Small intestine (tissue), 7 donors: ENCODE measurements at regions not wholly inside any gene's neighbourhood (a gene's known extent, or its start where the extent isn't known, plus 50 kb on each side); places are given as distances from the start of the nearest gene placed in this dataset.

Experiments
- DNase-seq, 2 donors: peaks; one replicate each; pipeline versions ENCODE4 v3.0.0 to v3.0.0-alpha.2; 2013
- FAIRE-seq: peaks from 2 replicates; lab custom pipeline; 2012; peaks lifted over from hg19 to GRCh38; lab: Jason Lieb, UNC
- H3K27ac ChIP-seq, 3 donors: one replicate each; pipeline ENCODE4 v1.5.1; 2013; ENCODE audit warnings: low read length in 2 of 3, mild to moderate bottlenecking in 2 of 3, control low read depth in 1 of 3, inconsistent platforms in 1 of 3, low read depth in 1 of 3, moderate library complexity in 1 of 3
- H3K27me3 ChIP-seq, 3 donors: one replicate each; pipeline ENCODE4 v1.6.1; 2013; ENCODE audit warnings: low read length in 3 of 3, inconsistent platforms in 1 of 3; ENCODE audit not compliant: control insufficient read depth in 3 of 3, insufficient read depth in 3 of 3
- H3K36me3 ChIP-seq, 3 donors: one replicate each; pipeline ENCODE4 v1.6.1; 2013; ENCODE audit warnings: low read length in 3 of 3, inconsistent platforms in 1 of 3, low read depth in 1 of 3, mild to moderate bottlenecking in 1 of 3, moderate library complexity in 1 of 3; ENCODE audit not compliant: control insufficient read depth in 3 of 3, insufficient read depth in 2 of 3
- H3K4me1 ChIP-seq, 3 donors: one replicate each; pipeline ENCODE4 v1.6.1; 2013; ENCODE audit warnings: low read length in 2 of 3, inconsistent platforms in 1 of 3, low read depth in 1 of 3, mild to moderate bottlenecking in 1 of 3, moderate library complexity in 1 of 3; ENCODE audit not compliant: control insufficient read depth in 3 of 3, insufficient read depth in 2 of 3
- H3K4me3 ChIP-seq, 3 donors: one replicate each; pipeline ENCODE4 v1.5.1; 2013; ENCODE audit warnings: low read length in 3 of 3, control low read depth in 1 of 3, inconsistent platforms in 1 of 3, low read depth in 1 of 3, mild to moderate bottlenecking in 1 of 3, moderate library complexity in 1 of 3
- H3K9me3 ChIP-seq, 2 donors: one replicate each; pipeline ENCODE4 v1.6.1; 2013; ENCODE audit warnings: low read depth in 1 of 2, low read length in 1 of 2; ENCODE audit not compliant: control insufficient read depth in 2 of 2, insufficient read depth in 1 of 2
- WGBS, 3 donors: extraction: QIAGEN DNeasy Blood & Tissue Kit; methylation state at CpG; one replicate each; pipeline ENCODE4 v1.1.7; 2013; 5-methylcytosine and 5-hydroxymethylcytosine counted together
- donor health status: healthy with polysubstance abuse.
- donor health status: control.
- donor health status: control.
- donor health status: Bipolar disorder and iron deficiency.
- donor health status: healthy.

GRCh38 chr2:107308835-107309234, 422.9 kb upstream of the ST6GAL2 start:
- FAIRE-seq (no peak), DNase-seq (no peak)
- no peak overlapping the region for H3K27ac ChIP-seq
- H3K4me1 ChIP-seq = no peaks in the 10 kb centered on the region
- no peaks in the 10 kb centered on the region for H3K27me3 ChIP-seq
- no peaks in the 10 kb centered on the region for H3K36me3 ChIP-seq
- H3K9me3 ChIP-seq = no peaks in the 10 kb centered on the region
- no peak overlapping the region for H3K4me3 ChIP-seq
- WGBS, 3 donors = 81 to 89% (median 89%) methylated on average over 1 of the region's 1 CpG

- Histone ChIP-seq H3K27me3 (no peaks in the 10 kb centered on the region), H3K9me3 (no peaks in the 10 kb centered on the region), H3K4me1 (no peaks in the 10 kb centered on the region), H3K36me3 (no peaks in the 10 kb centered on the region), H3K4me3 (no peak overlapping the region), H3K27ac (no peak overlapping the region)
- no peak for DNase-seq
- FAIRE-seq = no peak
- 78 to 79% (median 78%) methylated on average over 4 of the region's 4 CpGs for WGBS, 3 donors
Observed at GRCh38 chr2:107312240-107312639, 426.3 kb upstream of the ST6GAL2 start.

DNA sequence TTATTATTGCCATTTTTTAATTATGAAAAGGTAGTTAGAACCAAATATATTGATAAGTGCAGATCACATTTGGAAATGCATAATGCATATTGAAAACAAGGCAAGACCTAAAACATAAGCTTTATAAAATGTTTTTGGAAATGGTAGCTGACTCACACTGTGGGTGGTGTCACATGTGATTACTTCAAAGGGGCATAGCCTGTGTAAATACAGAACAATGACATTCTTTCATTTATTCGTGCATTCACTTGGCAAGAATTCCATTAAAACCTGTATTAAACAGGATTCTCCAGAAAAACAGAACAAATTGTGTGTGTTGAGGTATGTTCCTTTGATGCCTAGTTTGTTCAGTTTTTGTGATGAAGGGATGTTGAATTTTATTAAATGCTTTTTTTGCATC, 427.3 kb upstream of the ST6GAL2 start:
- H3K9me3 ChIP-seq = no peaks in the 10 kb centered on the region
- no peaks in the 10 kb centered on the region for H3K36me3 ChIP-seq
- DNase-seq = no peak
- WGBS, 3 donors = 29 to 46% (median 31%) methylated on average over 1 of the region's 1 CpG
- no peak for FAIRE-seq
- no peaks in the 10 kb centered on the region for H3K4me1 ChIP-seq
- H3K4me3 ChIP-seq = no peak overlapping the region
- H3K27me3 ChIP-seq = no peaks in the 10 kb centered on the region
- no peak overlapping the region for H3K27ac ChIP-seq

- H3K27me3 ChIP-seq = no peaks in the 10 kb centered on the region
- no peaks in the 10 kb centered on the region for H3K4me1 ChIP-seq
- H3K9me3 ChIP-seq = no peaks in the 10 kb centered on the region
- 85 to 95% (median 92%) methylated on average over 1 of the region's 1 CpG for WGBS, 3 donors
- no peak overlapping the region for H3K27ac ChIP-seq
- no peaks in the 10 kb centered on the region for H3K36me3 ChIP-seq
- no peak for DNase-seq
- no peak overlapping the region for H3K4me3 ChIP-seq
- no peak for FAIRE-seq
Observed at GRCh38 chr2:107320881-107321280, 434.9 kb upstream of the ST6GAL2 start.

GRCh38 chr2:107322416-107322815, 436.4 kb upstream of the ST6GAL2 start:
- Histone ChIP-seq H3K4me1 (no peaks in the 10 kb centered on the region), H3K27me3 (no peaks in the 10 kb centered on the region), H3K27ac (no peak overlapping the region), H3K4me3 (no peak overlapping the region), H3K9me3 (no peaks in the 10 kb centered on the region), H3K36me3 (no peaks in the 10 kb centered on the region)
- DNase-seq (no peak), FAIRE-seq (no peak)
- WGBS, 3 donors = 27 to 66% (median 44%) methylated on average over 6 of the region's 6 CpGs

DNA sequence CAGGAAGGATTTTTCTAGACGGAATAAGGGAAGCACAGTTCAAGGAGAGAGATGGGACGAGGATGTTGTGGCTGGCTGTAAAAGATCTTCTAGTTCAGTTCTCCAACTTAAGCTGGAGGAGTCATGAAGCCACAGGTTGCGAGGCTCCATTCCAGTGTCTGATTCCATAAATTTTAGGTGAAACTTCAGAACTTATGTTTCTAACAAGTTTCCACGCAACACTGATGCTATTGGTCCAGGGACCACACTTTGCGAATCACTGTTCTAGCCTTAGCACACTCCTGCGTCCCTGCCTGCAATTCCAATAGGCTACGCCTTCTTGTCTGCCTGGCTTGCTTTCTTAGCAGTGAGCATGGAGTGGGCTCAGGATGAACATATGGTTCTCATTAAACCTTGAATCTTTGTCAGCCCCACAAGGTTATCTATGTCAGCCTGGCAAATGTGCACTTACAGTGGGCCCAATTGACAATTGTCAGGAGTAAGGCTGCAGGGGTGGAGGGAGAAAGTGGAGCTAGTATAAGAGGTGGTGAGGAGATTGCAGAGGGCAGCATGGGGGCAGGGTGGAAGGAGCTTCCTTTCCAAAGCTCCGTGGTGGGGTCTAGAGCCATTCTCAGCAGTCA, 438.1 kb upstream of the ST6GAL2 start:
- no peaks in the 10 kb centered on the region for H3K4me1 ChIP-seq
- WGBS, 3 donors = 78 to 83% (median 81%) methylated on average over 8 of the region's 8 CpGs

GRCh38 chr2:107325981-107326786, 440.2 kb upstream of the ST6GAL2 start:
- H3K36me3 ChIP-seq = no peaks in the 10 kb centered on the region
- FAIRE-seq (no peak), DNase-seq (no peak)
- H3K27ac ChIP-seq = no peak overlapping the region
- H3K27me3 ChIP-seq = no peaks in the 10 kb centered on the region
- no peak overlapping the region for H3K4me3 ChIP-seq
- no peaks in the 10 kb centered on the region for H3K4me1 ChIP-seq
- no peaks in the 10 kb centered on the region for H3K9me3 ChIP-seq
- WGBS, 3 donors = 73 to 88% (median 84%) methylated on average over 4 of the region's 4 CpGs

More for the DNA sequence above, 438.1 kb upstream of the ST6GAL2 start:
- Histone ChIP-seq H3K27me3 (no peaks in the 10 kb centered on the region), H3K9me3 (no peaks in the 10 kb centered on the region), H3K27ac (no peak overlapping the region), H3K36me3 (no peaks in the 10 kb centered on the region), H3K4me3 (no peak overlapping the region)
- DNase-seq = no peak
- FAIRE-seq = no peak

DNA sequence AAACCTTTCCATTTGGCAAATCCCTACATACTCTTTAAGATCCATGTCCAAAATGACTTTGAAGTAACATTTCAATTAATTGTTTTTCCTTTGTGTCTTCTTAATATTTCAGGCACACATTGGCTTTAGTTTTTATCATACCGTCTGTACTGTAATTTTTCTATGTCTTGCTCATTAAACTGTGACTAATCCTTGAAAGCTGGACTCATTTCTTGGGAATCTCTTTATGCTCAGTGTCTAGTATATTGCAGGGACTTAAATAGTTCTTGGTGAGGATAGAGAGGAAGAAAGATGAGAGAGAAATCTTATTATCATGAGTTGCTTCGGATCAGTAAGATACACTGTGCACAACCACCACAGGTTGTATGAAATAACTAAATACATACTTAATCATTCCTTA, 448.3 kb upstream of the ST6GAL2 start:
- DNase-seq (no peak), FAIRE-seq (no peak)
- Histone ChIP-seq H3K27me3 (no peaks in the 10 kb centered on the region), H3K36me3 (no peaks in the 10 kb centered on the region), H3K9me3 (no peaks in the 10 kb centered on the region), H3K4me1 (no peaks in the 10 kb centered on the region), H3K4me3 (no peak overlapping the region), H3K27ac (no peak overlapping the region)
- WGBS, 3 donors = 69 to 75% (median 75%) methylated on average over 2 of the region's 2 CpGs
